ENCODE measurements at regions not wholly inside any gene's neighbourhood (a gene's known extent, or its start where the extent isn't known, plus 50 kb on each side); places are given as distances from the start of the nearest gene placed in this dataset.

DNA sequence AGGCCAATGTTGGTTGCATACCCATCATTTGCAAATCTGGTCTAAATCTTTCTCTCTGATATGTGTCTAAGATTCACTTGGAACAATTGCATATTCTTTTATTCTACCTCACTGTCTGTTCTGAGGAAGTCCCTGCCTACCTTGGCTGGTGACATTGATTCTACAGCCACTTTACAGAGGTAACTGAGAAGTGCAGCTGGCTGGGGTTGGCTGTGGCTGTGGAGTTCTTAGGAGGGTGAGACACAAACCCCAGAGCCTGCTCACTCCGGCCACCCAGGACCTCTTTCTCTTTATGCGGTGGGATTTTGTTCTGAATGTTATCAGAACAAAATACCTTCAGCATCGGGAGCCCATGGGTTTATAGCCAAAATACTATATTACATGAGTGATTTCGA lies 54.5 kb upstream of the IRS2 start:
- Histone ChIP-seq H3K27me3 (peaks cover 0 to 7% (median 0%) of the 10 kb centered on the region in 3 donors), H3K4me1 (peaks cover 0 to 14% (median 3%) of the 10 kb centered on the region in 4 donors), H3K4me3 (no peak overlapping the region), H3K9me3 (no peaks in the 10 kb centered on the region), H3K36me3 (no peaks in the 10 kb centered on the region), H3K27ac (no peak overlapping the region)
- TF ChIP-seq POLR2AphosphoS5 (IDR thresholded peaks at IDR 0.05) (no peak), POLR2A (IDR thresholded peaks at IDR 0.05) (no peak), CTCF (IDR thresholded peaks at IDR 0.05) (no peak), EP300 (IDR thresholded peaks at IDR 0.05) (no peak)
- intact Hi-C loops (cut with DNase I; ENCODE audit: low total_unique reads) = no loop called here
- 90 to 97% (median 92%) methylated on average over 4 of the region's 4 CpGs for WGBS, 5 donors
- no peak for DNase-seq

GRCh38 chr13:109840201-109840892 lies 54.0 kb upstream of the IRS2 start:
- Histone ChIP-seq H3K27me3 (peaks cover 0 to 7% (median 0%) of the 10 kb centered on the region in 3 donors), H3K9me3 (no peaks in the 10 kb centered on the region), H3K27ac (no peak overlapping the region), H3K36me3 (no peaks in the 10 kb centered on the region), H3K4me3 (no peak overlapping the region), H3K4me1 (peaks cover 0 to 14% (median 3%) of the 10 kb centered on the region in 4 donors)
- 55 to 71% (median 58%) methylated on average over 9 of the region's 9 CpGs for WGBS, 5 donors
- intact Hi-C loops (cut with DNase I; ENCODE audit: low total_unique reads) = no loop called here
- TF ChIP-seq EP300 (IDR thresholded peaks at IDR 0.05) = no peak
- TF ChIP-seq POLR2AphosphoS5 (IDR thresholded peaks at IDR 0.05) = no peak
- no peak for TF ChIP-seq POLR2A (IDR thresholded peaks at IDR 0.05)
- no peak for TF ChIP-seq CTCF (IDR thresholded peaks at IDR 0.05)
- no peak for DNase-seq

DNA sequence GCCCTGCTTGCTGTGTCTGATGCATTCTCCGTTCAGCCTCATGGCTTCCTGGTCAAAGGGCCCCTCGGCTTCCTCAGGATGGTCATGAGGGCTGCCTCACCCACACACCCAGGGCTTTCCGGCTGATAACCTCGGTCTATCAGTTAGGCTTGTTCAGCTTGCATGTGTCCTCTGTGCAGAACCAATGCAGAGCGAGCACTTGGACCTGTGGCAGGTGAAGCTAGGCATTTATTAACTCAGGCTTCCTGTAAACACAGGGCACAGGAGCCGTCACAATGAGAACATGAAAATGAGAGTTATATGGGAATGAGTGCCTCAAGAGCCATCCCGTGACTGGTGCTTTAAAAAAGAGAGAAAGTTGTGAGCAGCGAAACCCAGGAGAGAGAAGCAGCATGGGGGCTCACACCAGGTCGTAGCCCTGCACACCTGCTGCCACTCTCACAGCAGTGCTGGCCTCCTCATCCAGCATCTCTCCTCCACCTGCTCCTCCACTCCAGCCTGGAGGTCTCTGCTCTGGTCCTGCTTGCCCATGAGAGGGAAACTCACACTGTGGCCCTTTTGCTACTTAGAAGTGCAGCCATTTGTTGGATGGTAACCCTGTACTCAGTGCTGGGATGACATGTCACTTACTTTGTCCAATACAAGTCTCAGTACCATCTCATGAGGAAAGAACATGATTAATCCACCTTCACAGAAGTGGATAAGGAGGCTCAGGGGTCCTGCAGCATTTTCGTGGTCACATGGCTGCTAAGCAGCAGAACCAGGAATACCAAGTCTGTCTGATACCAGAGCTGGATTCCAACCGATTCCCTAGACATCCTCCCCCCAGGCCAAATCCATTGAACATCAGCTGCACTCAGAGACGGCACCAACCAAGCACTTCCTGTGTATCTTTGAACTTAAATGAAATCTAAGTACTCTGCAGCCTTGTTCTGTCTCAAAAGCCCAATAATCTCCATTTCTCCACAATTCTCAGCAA lies 50.5 kb upstream of the IRS2 start:
- H3K4me1 ChIP-seq = peaks cover 0 to 14% (median 3%) of the 10 kb centered on the region in 4 donors
- H3K27ac ChIP-seq = peak overlapping the region in 2 of 5 donors; percentile 2 to 56
- peaks cover 0 to 6% (median 0%) of the 10 kb centered on the region in 3 donors for H3K27me3 ChIP-seq
- no peak overlapping the region for H3K4me3 ChIP-seq
- DNase-seq = peak; percentile 56 to 85
- intact Hi-C loops (cut with DNase I; ENCODE audit: low total_unique reads) = no loop called here
- no peaks in the 10 kb centered on the region for H3K9me3 ChIP-seq
- 43 to 57% (median 55%) methylated on average over 12 of the region's 12 CpGs for whole genome bisulfite sequencing, 5 donors
- TF ChIP-seq POLR2A (IDR thresholded peaks at IDR 0.05) (no peak), POLR2AphosphoS5 (IDR thresholded peaks at IDR 0.05) (peak in 1 of 3 donors; percentile 47)
- H3K36me3 ChIP-seq = no peaks in the 10 kb centered on the region
